Glomerular visceral epithelial cell (primary cell): ENCODE measurements at regions not wholly inside any gene's neighbourhood (a gene's known extent, or its start where the extent isn't known, plus 50 kb on each side); places are given as distances from the start of the nearest gene placed in this dataset.
A peak's percentile ranks its signal among the peaks of the same experiment; 100 is the strongest.
"Not testable (repeated sequence)": the region's sequence is repeated elsewhere in the genome, so short reads cannot be mapped to it uniquely, and the experiment has no call there.

Experiments
- DNase-seq: peaks from one replicate; pipeline ENCODE4 v3.0.0-alpha.2; 2016; ENCODE audit errors: extremely low spot score

- peak; percentile 42 for DNase-seq
Observed at GRCh38 chr7:24052572-24053260, 231.3 kb upstream of the NPY start.

DNA sequence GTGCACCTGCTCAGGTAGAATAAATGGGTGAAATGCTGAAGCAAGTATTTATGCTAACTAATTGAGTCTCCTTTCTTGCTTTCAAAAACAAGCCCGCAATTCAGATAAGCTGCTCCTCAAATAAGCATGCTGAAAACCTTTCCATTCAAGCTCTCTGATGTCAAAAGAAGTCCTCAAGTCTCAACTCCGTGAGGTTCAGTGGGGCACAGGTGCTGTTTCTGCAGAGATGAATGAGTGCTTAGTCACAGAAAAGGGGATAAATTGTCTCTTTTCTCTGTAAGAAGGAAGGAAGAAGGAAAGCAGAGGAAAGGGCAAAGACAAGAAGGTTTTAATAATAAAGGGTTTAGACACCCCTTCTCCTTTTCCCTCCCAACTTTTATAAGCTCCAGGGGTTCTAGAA lies 229.8 kb upstream of the NPY start:
- DNase-seq: no peak

GRCh38 chr7:24057243-24057642 lies 226.7 kb upstream of the NPY start:
- no peak for DNase-seq

GRCh38 chr7:24058953-24059352 lies 225.0 kb upstream of the NPY start:
- DNase-seq: no peak

DNA sequence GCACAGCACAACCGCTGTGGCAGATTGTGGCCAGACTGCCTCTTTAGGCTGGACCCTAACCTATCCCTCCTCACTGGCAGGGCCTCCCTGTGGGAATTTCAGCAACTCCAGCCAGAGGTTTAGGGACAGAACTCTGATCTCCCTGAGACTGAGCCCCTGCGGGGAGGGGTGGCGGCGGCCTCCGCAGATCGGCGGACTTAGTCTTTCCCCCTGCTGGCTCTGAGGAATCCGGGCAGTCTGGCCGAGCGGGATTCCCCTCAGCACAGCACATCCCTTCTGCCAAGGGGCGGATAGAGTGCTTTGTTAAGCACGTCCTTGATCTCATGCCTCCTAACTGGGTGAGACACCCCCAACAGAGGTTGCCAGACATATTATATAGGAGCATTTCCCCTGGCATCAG lies 224.2 kb upstream of the NPY start:
- DNase-seq: no peak

DNA sequence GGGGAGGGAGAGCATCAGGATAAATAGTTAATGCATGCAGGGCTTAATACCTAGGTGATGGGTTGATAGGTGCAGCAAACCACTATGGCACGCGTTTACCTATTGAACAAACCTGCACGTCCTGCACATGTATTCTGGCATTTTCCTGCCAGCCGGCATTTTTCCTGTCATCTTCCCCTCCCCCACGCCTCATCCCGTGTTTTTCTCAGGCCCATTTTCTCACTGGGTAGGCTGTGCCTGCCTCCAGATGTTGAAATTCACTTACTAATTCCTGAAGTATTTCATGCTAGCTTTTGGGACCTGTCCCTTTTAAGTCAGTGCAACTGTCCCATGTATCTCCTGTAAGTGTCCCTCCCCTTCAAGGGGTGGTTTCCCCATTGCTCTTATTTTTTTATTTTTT lies 220.3 kb upstream of the NPY start:
- no peak for DNase-seq

- no peak for DNase-seq
Observed at GRCh38 chr7:24069751-24070150, 214.2 kb upstream of the NPY start.

- DNase-seq: no peak
Observed at GRCh38 chr7:24073651-24074420, 210.2 kb upstream of the NPY start.

- DNase-seq: no peak
Observed at GRCh38 chr7:24075426-24075810, 208.6 kb upstream of the NPY start.

- no peak for DNase-seq
Observed at GRCh38 chr7:24082826-24083225, 201.2 kb upstream of the NPY start.

DNA sequence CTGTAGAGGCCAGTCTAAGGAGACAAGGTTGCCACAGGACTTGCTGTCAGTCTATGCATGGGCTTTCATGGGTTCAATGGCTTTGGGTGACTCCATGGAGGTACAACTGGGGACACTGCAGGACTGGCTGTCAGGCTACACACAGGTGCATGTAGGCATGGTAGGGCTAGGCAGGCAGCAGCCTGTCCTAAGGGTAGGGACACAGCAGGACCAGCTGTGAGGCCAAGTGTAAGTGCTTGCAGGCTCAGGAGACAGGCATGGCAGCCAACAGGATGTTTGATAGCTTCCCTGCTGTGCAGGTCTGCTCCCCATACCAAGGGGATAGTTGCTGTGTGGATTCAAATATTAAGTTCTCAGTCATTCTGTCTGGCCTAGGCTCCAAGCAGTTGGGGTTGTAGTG lies 181.0 kb upstream of the NPY start:
- DNase-seq: no peak

DNA sequence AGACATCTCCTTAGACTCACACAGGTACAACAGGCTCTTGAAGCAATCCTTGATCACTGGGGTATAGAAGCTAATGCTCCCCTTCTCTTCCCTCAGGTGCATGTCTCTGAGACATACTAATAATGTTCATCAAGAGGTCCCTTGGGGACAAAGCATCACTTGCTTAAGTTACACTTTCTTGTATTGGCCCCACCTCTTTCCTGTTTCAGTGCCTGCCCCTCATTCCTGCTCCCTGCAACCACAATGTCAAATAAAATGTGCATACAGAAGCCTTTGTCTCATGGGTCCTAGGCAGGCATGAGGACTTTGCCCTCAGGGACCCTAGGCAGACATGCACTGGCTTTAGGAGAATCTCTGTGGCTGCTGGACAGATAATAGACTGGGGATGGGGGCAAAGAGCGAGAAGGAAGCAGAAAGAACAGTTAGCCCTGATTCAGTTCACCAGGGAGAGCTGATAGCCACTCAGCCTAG lies 175.0 kb upstream of the NPY start:
- DNase-seq: no peak

GRCh38 chr7:24110056-24110455 lies 173.9 kb upstream of the NPY start:
- DNase-seq: no peak

GRCh38 chr7:24113506-24113905 lies 170.5 kb upstream of the NPY start:
- no peak for DNase-seq

- DNase-seq: peak; percentile 76
Observed at GRCh38 chr7:24115661-24116060, 168.3 kb upstream of the NPY start.

DNA sequence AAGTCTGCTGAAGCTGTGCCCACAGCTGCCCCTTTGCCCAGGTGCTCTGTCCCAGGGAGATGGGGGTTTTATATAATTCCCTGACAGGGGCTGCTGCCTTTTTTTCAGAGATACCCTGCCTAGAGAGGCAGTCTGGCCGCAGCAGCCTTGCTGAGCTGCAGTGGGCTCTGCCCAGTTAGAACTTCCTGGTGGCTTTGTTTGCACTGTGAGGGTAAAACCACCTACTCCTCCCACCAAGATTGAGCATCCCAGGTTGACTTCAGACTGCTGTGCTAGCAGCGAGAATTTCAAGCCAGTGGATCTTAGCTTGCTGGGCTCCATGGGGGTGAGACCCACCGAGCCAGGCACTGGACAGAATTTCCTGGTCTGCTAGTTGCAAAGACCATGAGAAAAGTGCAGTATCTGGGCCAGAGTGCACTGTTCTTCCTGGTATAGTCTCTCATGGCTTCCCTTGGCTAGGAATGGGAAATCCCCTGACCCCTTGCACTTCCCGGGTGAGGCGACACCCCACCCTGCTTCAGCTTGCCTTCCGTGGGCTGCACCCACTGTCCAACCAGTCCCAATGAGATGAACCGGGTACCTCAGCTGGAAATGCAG lies 166.0 kb upstream of the NPY start:
- not testable (repeated sequence) for DNase-seq

DNA sequence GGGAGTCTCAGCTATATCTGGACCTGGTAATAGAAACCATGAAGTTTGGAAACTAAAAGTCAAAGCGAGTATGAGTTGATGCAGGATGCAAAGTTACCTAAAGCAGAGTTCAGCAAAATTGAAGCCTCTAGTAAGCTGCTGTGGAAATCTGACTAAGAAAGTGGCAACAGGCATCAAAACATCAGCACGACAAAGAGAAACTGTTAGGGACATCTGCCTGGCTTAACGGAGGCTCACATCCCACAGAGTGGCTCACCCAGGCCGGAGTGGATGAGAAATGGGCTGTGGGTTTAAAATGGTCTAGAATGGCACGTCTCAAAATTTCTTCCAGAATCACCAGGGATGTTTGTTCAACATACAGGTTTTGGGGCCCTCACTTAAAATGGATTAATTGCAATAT lies 164.1 kb upstream of the NPY start:
- DNase-seq: no peak

DNA sequence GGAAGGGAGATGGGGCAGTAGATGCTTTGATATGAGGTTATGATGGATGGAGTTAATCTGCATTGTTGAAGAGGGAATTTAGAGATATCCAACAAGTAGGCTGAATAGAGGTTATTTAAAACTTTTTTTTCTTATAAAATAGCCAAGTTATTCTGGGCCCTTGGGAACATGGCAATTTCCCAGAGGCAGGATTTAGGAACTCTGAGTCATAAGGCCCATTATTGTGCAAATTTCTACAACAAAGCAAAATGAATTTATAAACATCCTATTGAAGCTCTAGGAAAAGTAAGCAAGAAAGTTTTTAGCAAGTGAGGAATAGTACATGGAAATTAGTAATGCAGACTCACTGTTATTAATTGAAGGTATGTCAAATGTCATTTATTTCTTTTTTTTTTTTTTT lies 160.9 kb upstream of the NPY start:
- no peak for DNase-seq

GRCh38 chr7:24125765-24126164 lies 158.2 kb upstream of the NPY start:
- no peak for DNase-seq

DNA sequence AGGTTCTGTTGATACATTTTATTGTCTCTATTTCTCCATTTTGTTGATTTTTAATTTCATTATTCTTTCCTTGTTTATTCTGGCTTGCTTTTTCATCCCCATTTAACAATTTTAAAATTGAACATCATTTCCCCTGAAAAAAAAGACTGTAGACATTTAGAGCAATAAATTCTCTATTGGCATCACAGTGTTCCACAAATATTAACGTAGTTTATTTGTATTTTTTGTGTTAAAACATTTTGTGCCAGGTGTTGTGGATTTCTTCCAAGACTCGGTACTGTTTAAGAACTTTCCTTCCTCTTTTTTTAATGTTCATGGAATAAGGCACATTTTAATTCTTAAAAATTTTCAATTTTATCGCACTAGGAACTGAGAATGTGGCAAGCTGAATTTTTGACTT lies 156.1 kb upstream of the NPY start:
- DNase-seq: no peak

DNA sequence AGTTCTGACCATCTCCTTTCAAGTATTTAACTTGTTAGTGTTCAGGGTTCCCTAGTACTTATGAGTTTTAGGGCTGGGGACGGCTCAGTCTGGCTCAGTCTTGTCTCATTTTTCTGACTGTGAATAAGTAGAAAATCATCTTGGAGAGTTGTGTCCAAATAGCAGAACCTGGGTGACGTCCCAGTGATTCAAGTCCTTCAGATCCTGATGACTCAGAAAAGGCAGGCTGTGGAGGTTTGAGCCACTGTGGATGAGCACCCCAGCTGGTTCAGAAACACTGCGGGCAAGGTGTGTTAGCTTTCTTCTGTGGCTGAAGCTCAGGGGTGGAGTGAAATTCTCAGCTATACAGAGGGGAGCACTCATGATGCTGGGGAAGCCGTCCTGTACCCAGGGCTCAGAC lies 154.4 kb upstream of the NPY start:
- peak; percentile 61 for DNase-seq

- no peak for DNase-seq
Observed at GRCh38 chr7:24130631-24131030, 153.4 kb upstream of the NPY start.

- no peak for DNase-seq
Observed at GRCh38 chr7:24133691-24134090, 150.3 kb upstream of the NPY start.
